NT2/D1 (cell line): ENCODE measurements at regions not wholly inside any gene's neighbourhood (a gene's known extent, or its start where the extent isn't known, plus 50 kb on each side); places are given as distances from the start of the nearest gene placed in this dataset.

Experiments used
- DNase-seq: peaks from one replicate; pipeline ENCODE4 v3.0.0-alpha.2; 2011; ENCODE audit warnings: low read depth, low spot score
- H3K27me3 ChIP-seq: 2 replicates; pipeline ENCODE4 v1.6.0; 2011; ENCODE audit warnings: mild to moderate bottlenecking; ENCODE audit not compliant: insufficient read length, insufficient read depth
- H3K36me3 ChIP-seq: 2 replicates; pipeline ENCODE4 v1.6.1; 2011; ENCODE audit warnings: mild to moderate bottlenecking, low read length, mixed read lengths; ENCODE audit not compliant: insufficient read depth, insufficient read length
- H3K4me1 ChIP-seq: 2 replicates; pipeline ENCODE4 v1.5.1; 2011; ENCODE audit not compliant: insufficient read depth, insufficient read length
- H3K4me3 ChIP-seq: 2 replicates; pipeline ENCODE4 v1.5.1; 2011; ENCODE audit warnings: low read depth; ENCODE audit not compliant: insufficient read length
- H3K9ac ChIP-seq: 2 replicates; pipeline ENCODE4 v1.6.0; 2011; ENCODE audit warnings: low read depth; ENCODE audit not compliant: insufficient read length
- H3K9me3 ChIP-seq: 2 replicates; pipeline ENCODE4 v1.5.1; 2011; ENCODE audit warnings: mild to moderate bottlenecking, low read length; ENCODE audit not compliant: insufficient read depth
- SUZ12 ChIP-seq: IDR thresholded peaks from 2 replicates; pipeline ENCODE4 v1.6.1; 2011; ENCODE audit not compliant: insufficient read length, insufficient read depth; ENCODE audit errors: extremely low read depth
- YY1 ChIP-seq: IDR thresholded peaks from 2 replicates; pipeline ENCODE4 v1.6.1; 2011; ENCODE audit not compliant: insufficient read length, insufficient read depth
- ZNF274 ChIP-seq: IDR thresholded peaks from 2 replicates; pipeline ENCODE4 v1.6.1; 2011; ENCODE audit warnings: mild to moderate bottlenecking, low read depth, low read length

- Histone ChIP-seq H3K4me1 (no peaks in the 10 kb centered on the region), H3K27me3 (no peaks in the 10 kb centered on the region), H3K36me3 (no peaks in the 10 kb centered on the region), H3K9ac (no peak overlapping the region), H3K4me3 (no peak overlapping the region), H3K9me3 (peaks cover 6% of the 10 kb centered on the region; the same call in 1 of the 2 replicates)
- no peak for DNase-seq
- TF ChIP-seq SUZ12 (no peak), YY1 (no peak), ZNF274 (no peak)
Measured at GRCh38 chr5:158064334-158065123, 205.6 kb upstream of the CLINT1 start.

- no peak for DNase-seq
- H3K36me3 ChIP-seq = no peaks in the 10 kb centered on the region
- no peaks in the 10 kb centered on the region for H3K4me1 ChIP-seq
- peaks cover 6% of the 10 kb centered on the region; the same call in 1 of the 2 replicates for H3K9me3 ChIP-seq
- no peak overlapping the region for H3K9ac ChIP-seq
- H3K4me3 ChIP-seq = no peak overlapping the region
- TF ChIP-seq ZNF274 (no peak), YY1 (no peak), SUZ12 (no peak)
- H3K27me3 ChIP-seq = no peaks in the 10 kb centered on the region
Measured at GRCh38 chr5:158063052-158063451, 204.1 kb upstream of the CLINT1 start.

- no peaks in the 10 kb centered on the region for H3K4me1 ChIP-seq
- no peaks in the 10 kb centered on the region for H3K27me3 ChIP-seq
- H3K36me3 ChIP-seq = no peaks in the 10 kb centered on the region
- H3K9me3 ChIP-seq = peaks cover 6% of the 10 kb centered on the region; the same call in 1 of the 2 replicates
- no peak for TF ChIP-seq YY1
- no peak for TF ChIP-seq ZNF274
- TF ChIP-seq SUZ12 = no peak
- H3K4me3 ChIP-seq = no peak overlapping the region
- no peak for DNase-seq
- H3K9ac ChIP-seq = no peak overlapping the region
Measured at GRCh38 chr5:158061451-158061850, 202.5 kb upstream of the CLINT1 start.

- no peaks in the 10 kb centered on the region for H3K27me3 ChIP-seq
- TF ChIP-seq SUZ12 (no peak), YY1 (no peak), ZNF274 (no peak)
- no peak overlapping the region for H3K4me3 ChIP-seq
- no peaks in the 10 kb centered on the region for H3K36me3 ChIP-seq
- peaks cover 6% of the 10 kb centered on the region; the same call in 1 of the 2 replicates for H3K9me3 ChIP-seq
- no peak for DNase-seq
- H3K9ac ChIP-seq = no peak overlapping the region
- no peaks in the 10 kb centered on the region for H3K4me1 ChIP-seq
Measured at GRCh38 chr5:158060212-158060611, 201.3 kb upstream of the CLINT1 start.

GRCh38 chr5:158058208-158059120 is 199.5 kb upstream of the CLINT1 start:
- H3K4me3 ChIP-seq = no peak overlapping the region
- no peaks in the 10 kb centered on the region for H3K4me1 ChIP-seq
- no peaks in the 10 kb centered on the region for H3K27me3 ChIP-seq
- peaks cover 6% of the 10 kb centered on the region; the same call in 1 of the 2 replicates for H3K9me3 ChIP-seq
- DNase-seq = no peak
- no peak overlapping the region for H3K9ac ChIP-seq
- H3K36me3 ChIP-seq = no peaks in the 10 kb centered on the region
- TF ChIP-seq ZNF274 = no peak
- TF ChIP-seq YY1 = no peak
- TF ChIP-seq SUZ12 = no peak

GRCh38 chr5:158056130-158056825 is 197.3 kb upstream of the CLINT1 start:
- Histone ChIP-seq H3K4me3 (no peak overlapping the region), H3K4me1 (no peaks in the 10 kb centered on the region), H3K9me3 (no peaks in the 10 kb centered on the region), H3K9ac (no peak overlapping the region), H3K27me3 (no peaks in the 10 kb centered on the region), H3K36me3 (no peaks in the 10 kb centered on the region)
- DNase-seq = no peak
- TF ChIP-seq ZNF274 = no peak
- TF ChIP-seq SUZ12 = no peak
- no peak for TF ChIP-seq YY1

GRCh38 chr5:158055111-158055501 is 196.2 kb upstream of the CLINT1 start:
- H3K9me3 ChIP-seq = no peaks in the 10 kb centered on the region
- no peak for DNase-seq
- no peak for TF ChIP-seq YY1
- no peak for TF ChIP-seq ZNF274
- TF ChIP-seq SUZ12 = no peak
- no peaks in the 10 kb centered on the region for H3K36me3 ChIP-seq
- H3K9ac ChIP-seq = no peak overlapping the region
- H3K4me3 ChIP-seq = no peak overlapping the region
- no peaks in the 10 kb centered on the region for H3K27me3 ChIP-seq
- no peaks in the 10 kb centered on the region for H3K4me1 ChIP-seq
